Fibroblast of lung (primary cell): ENCODE measurements at regions not wholly inside any gene's neighbourhood (a gene's known extent, or its start where the extent isn't known, plus 50 kb on each side); places are given as distances from the start of the nearest gene placed in this dataset.

Experiments
- DNase-seq, 2 donors: peaks; one replicate each; pipeline versions ENCODE4 v3.0.0 to v3.0.0-alpha.2; 2010; ENCODE audit warnings: low read depth in 2 of 2
- H2AFZ ChIP-seq: 2 replicates; pipeline ENCODE4 v1.5.1; 2012; ENCODE audit warnings: low read length, control low read depth, inconsistent platforms
- H3K27ac ChIP-seq: 2 replicates; pipeline ENCODE4 v1.5.1; 2011; ENCODE audit warnings: low read length, control low read depth; ENCODE audit not compliant: insufficient read depth
- H3K27me3 ChIP-seq: 2 replicates; pipeline ENCODE4 v1.5.1; 2011; ENCODE audit warnings: mild to moderate bottlenecking, low read length; ENCODE audit not compliant: control insufficient read depth, insufficient read depth
- H3K36me3 ChIP-seq: 2 replicates; pipeline ENCODE4 v1.5.1; 2011; ENCODE audit warnings: low read length; ENCODE audit not compliant: control insufficient read depth, insufficient read depth
- H3K4me1 ChIP-seq: 2 replicates; pipeline ENCODE4 v1.5.1; 2011; ENCODE audit warnings: low read length; ENCODE audit not compliant: control insufficient read depth, insufficient read depth; ENCODE audit errors: extremely low read depth
- H3K4me2 ChIP-seq: 2 replicates; pipeline ENCODE4 v1.5.1; 2011; ENCODE audit warnings: low read length, control low read depth; ENCODE audit not compliant: insufficient read depth; ENCODE audit errors: extremely low read depth
- H3K4me3 ChIP-seq, 4 experiments: fragments of 200-600 bp in 1 of 4; sonication (generic) in 1 of 4; replicated peaks in 1 of 4; 2 replicates each; pipeline ENCODE4 v1.5.1; 2011 to 2016; ENCODE audit warnings: low read length in 4 of 4, low read depth in 3 of 4, mild to moderate bottlenecking in 3 of 4, control low read depth in 2 of 4, inconsistent platforms in 1 of 4, mixed read lengths in 1 of 4; ENCODE audit not compliant: insufficient read depth in 1 of 4; ENCODE audit errors: control extremely low read depth in 1 of 4
- H3K79me2 ChIP-seq: 2 replicates; pipeline ENCODE4 v1.5.1; 2012; ENCODE audit warnings: mild to moderate bottlenecking, low read length, inconsistent platforms; ENCODE audit not compliant: control insufficient read depth, insufficient read depth
- H3K9ac ChIP-seq: 2 replicates; pipeline ENCODE4 v1.5.1; 2011; ENCODE audit warnings: mild to moderate bottlenecking, low read length, control low read depth; ENCODE audit not compliant: insufficient read depth
- H3K9me3 ChIP-seq: 2 replicates; pipeline ENCODE4 v1.5.1; 2012; ENCODE audit warnings: low read depth, low read length; ENCODE audit not compliant: control insufficient read depth, insufficient read depth
- H4K20me1 ChIP-seq: 2 replicates; pipeline ENCODE4 v1.5.1; 2011; ENCODE audit warnings: low read length; ENCODE audit not compliant: control insufficient read depth, insufficient read depth; ENCODE audit errors: extremely low read depth
- CTCF ChIP-seq, 2 donors: IDR thresholded peaks in 1 of 2; conservative IDR thresholded peaks in 1 of 2; 1 replicate in 1 of 2; 2 replicates in 1 of 2; pipeline ENCODE4 v1.5.1; 2011 to 2012; ENCODE audit warnings: low read length in 2 of 2, control low read depth in 1 of 2, inconsistent platforms in 1 of 2, low read depth in 1 of 2, mild to moderate bottlenecking in 1 of 2
- EZH2 ChIP-seq: IDR thresholded peaks from 2 replicates; pipeline ENCODE4 v1.5.1; 2012; ENCODE audit warnings: low read length, control low read depth, mild to moderate bottlenecking; ENCODE audit errors: missing control alignments

DNA sequence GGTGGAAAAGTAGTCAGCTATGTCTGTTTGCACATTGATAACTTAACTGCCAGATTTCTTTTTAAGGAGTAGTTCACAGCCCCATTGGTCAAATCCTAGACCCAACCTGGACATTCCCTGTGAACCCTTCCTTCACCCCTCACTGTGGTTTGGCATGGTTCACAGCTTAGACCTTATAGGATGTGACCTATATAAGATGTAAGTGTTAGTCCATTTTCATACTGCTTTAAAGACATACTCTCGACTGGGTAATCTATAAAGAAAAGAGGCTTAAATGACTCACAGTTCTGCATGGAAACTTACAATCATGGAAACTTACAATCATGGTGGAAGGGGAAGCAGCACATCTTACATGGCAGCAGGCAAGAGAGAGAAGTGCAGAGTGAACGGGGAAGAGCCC, 1066.2 kb downstream of the TTLL7 start:
- Histone ChIP-seq H3K9ac (no peak overlapping the region), H3K4me3 (no peak overlapping the region), H3K27me3 (no peaks in the 10 kb centered on the region), H3K9me3 (no peaks in the 10 kb centered on the region), H3K36me3 (no peaks in the 10 kb centered on the region), H3K4me1 (no peaks in the 10 kb centered on the region), H2AFZ (no peak overlapping the region), H3K27ac (no peak overlapping the region), H4K20me1 (no peaks in the 10 kb centered on the region), H3K79me2 (no peaks in the 10 kb centered on the region), H3K4me2 (no peak overlapping the region)
- TF ChIP-seq EZH2: no peak
- no peak for TF ChIP-seq CTCF (conservative IDR thresholded peaks at IDR 0.05 in 1 of 2, IDR thresholded peaks at IDR 0.05 in 1 of 2; ENCODE audit: low read depth in 1 of 2, low read length in 2 of 2)
- DNase-seq: no peak

- Histone ChIP-seq H3K9me3 (no peaks in the 10 kb centered on the region), H3K4me2 (no peak overlapping the region), H3K27ac (no peak overlapping the region), H4K20me1 (no peaks in the 10 kb centered on the region), H3K79me2 (no peaks in the 10 kb centered on the region), H3K9ac (no peak overlapping the region), H3K36me3 (no peaks in the 10 kb centered on the region), H3K4me3 (no peak overlapping the region), H3K27me3 (no peaks in the 10 kb centered on the region), H3K4me1 (no peaks in the 10 kb centered on the region), H2AFZ (no peak overlapping the region)
- TF ChIP-seq EZH2: no peak
- no peak for TF ChIP-seq CTCF (conservative IDR thresholded peaks at IDR 0.05 in 1 of 2, IDR thresholded peaks at IDR 0.05 in 1 of 2; ENCODE audit: low read depth in 1 of 2, low read length in 2 of 2)
- no peak for DNase-seq
Observed at GRCh38 chr1:82932207-82932606, 1066.7 kb downstream of the TTLL7 start.

DNA sequence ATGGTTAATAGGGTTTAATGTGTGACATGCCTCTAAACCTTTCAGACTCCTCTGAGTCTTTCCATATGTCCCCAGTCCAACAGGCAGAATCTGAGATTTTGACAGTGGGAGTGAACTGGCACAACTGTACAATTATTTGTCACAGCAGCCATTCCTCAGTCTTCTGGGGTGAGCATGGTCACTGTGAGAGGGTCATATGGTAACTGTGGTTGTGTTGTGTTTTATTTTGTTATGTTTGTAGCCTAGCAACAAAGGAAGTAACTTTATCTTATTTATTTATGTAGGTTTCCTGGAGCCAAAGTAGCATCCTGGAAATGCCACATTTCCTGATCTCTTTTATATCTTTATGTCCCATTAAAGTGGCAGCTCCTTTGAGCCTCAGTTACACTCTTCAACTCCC, 1067.9 kb downstream of the TTLL7 start:
- no peak overlapping the region for H3K4me3 ChIP-seq
- no peaks in the 10 kb centered on the region for H3K79me2 ChIP-seq
- no peaks in the 10 kb centered on the region for H4K20me1 ChIP-seq
- no peak overlapping the region for H2AFZ ChIP-seq
- H3K4me2 ChIP-seq: no peak overlapping the region
- no peaks in the 10 kb centered on the region for H3K27me3 ChIP-seq
- no peak overlapping the region for H3K27ac ChIP-seq
- no peak for TF ChIP-seq EZH2
- no peak for TF ChIP-seq CTCF (conservative IDR thresholded peaks at IDR 0.05 in 1 of 2, IDR thresholded peaks at IDR 0.05 in 1 of 2; ENCODE audit: low read depth in 1 of 2, low read length in 2 of 2)
- peak in 1 of 2 donors; percentile 29 for DNase-seq
- no peak overlapping the region for H3K9ac ChIP-seq
- H3K36me3 ChIP-seq: no peaks in the 10 kb centered on the region
- no peaks in the 10 kb centered on the region for H3K4me1 ChIP-seq
- H3K9me3 ChIP-seq: no peaks in the 10 kb centered on the region
